HG03025 (cell line): ENCODE measurements at regions not wholly inside any gene's neighbourhood (a gene's known extent, or its start where the extent isn't known, plus 50 kb on each side); places are given as distances from the start of the nearest gene placed in this dataset.
"Not testable (repeated sequence)": the region's sequence is repeated elsewhere in the genome, so short reads cannot be mapped to it uniquely, and the experiment has no call there.

Experiments
- ATAC-seq: cut with Tn5 transposase; IDR thresholded peaks from one replicate; pipeline ENCODE4 v1.9.1; 2021; ENCODE audit warnings: mild to moderate bottlenecking, moderate library complexity; ENCODE audit not compliant: unreplicated experiment, low FRiP score

DNA sequence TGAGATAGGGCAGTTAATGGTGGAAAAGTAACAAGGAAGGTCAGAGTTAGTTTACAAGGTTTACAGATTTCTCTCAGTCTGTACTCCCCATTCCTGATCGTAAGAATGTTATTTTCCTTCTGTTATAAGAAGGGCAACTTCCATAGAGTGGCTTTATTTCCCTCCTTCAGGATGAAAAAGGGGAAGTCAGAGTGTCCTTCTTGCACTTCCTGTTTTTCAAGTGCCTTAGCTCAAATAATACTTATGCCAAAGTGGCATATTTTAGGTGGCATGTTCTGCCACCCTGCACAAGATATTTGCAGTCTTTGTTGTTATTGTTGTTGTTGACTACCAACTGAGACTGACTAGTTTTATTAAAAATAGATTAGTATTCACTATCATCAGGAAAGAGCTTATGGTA lies 730.7 kb upstream of the ADGRL4 start:
- ATAC-seq, result no peak

DNA sequence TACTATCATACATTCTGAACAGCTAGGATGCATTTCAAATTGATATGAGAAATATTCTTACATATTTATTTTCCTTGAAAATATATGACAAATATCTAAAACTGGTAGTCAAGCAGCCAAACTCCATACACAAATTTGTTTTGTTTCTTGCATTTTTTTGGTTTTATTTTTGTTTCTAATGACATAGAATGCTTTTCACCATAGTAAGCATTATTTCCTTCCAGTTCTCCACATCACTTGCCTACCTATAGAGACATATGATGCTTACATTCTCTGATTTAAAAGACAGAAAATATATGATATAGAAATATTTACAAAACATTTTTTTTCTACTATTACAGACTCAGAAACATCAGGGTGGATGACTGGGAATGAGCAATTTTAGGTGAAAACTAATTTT lies 726.4 kb upstream of the ADGRL4 start:
- ATAC-seq, result no peak

DNA sequence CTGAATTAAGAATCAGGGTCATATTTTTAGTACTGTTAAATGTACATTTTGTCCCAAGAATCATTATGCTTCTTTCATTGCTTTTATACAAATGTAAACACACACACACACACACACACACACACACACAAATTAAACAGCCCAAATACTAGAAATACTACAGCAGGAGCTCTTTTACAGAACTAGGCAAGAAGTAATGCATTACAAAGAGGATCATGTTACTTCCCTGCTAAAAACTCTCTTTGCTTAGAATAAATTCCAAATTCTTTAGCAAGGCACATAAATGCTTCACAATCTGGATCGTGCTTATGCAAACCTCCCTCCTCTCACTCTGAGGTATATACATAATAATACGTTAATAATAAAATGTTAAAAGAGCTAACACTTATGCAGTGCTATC lies 720.4 kb upstream of the ADGRL4 start:
- no peak for ATAC-seq

DNA sequence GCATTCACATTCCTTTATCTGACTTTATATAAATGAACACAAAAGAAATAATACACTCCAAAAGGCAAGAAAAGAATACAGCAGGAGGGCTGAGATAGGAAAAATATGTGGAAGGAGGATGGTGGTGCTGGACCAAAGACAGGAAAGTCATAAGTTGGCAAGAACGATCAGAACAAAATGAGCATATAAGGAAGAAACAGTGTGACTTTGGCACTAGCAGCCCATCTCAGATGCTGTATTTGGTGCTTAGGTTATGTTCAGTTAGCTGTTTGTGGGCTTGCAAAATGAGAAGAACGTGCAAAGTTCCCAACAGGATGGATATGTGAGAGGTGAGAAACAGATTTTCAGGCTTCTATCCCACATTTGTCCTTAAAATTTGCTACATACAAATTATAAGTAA lies 719.8 kb upstream of the ADGRL4 start:
- ATAC-seq, result no peak

DNA sequence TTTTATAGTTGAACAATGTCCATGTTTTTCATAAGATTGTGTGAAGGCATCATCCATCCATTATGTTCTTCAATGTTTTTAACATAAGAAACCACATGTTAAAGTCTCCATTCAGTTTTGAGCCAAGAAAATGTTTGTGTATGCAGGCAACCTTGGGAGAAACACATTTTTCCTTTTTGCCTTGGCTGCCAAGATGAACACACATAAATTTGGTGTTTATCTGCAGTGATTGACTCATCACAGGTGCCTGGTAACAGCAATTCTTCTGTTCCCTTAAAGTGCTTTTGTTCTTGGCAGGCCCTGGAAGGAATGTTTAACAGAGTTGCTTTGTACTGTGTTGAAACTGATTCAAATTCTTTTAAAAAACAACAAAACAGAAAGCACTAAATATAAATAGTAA lies 709.9 kb upstream of the ADGRL4 start:
- no peak for ATAC-seq

DNA sequence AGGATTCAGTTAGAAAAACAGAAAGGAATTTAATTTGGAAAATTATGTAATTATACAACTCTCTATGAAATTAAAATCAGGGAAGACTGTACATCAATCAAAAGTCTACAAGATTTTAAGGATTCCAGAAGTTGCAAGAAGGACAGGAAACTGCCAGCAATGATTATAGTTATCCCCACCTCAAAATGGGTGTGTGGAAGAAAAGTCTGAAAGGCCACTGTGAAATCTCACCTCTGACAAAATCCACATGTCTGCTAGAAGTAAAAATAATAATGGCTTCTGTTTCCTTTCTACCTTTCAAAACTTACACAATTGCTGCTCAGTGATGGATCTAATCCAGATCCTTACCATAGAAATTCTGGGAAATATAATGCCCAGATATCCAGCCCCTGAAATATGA lies 708.1 kb upstream of the ADGRL4 start:
- no peak for ATAC-seq

DNA sequence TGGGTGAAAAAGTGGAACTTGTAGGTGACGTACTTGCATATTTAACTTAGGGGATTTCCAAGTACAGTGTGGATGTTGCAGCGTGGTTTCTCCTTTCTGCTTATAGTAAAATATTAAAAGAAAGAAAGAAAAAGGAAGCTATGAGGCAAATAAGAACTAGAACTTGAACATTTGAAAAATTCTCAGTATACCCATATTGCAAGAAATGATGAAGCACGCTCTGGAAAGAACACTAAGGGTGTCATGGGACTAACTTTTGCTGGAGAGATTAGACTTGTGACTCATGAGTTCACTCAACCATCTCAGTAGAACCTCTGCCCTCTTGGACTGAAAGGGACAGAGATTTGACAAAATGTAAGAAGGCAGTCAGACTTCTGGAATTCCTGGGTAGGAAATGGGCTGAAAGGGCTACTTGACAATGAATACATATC lies 704.5 kb upstream of the ADGRL4 start:
- peak; percentile 85 for ATAC-seq

DNA sequence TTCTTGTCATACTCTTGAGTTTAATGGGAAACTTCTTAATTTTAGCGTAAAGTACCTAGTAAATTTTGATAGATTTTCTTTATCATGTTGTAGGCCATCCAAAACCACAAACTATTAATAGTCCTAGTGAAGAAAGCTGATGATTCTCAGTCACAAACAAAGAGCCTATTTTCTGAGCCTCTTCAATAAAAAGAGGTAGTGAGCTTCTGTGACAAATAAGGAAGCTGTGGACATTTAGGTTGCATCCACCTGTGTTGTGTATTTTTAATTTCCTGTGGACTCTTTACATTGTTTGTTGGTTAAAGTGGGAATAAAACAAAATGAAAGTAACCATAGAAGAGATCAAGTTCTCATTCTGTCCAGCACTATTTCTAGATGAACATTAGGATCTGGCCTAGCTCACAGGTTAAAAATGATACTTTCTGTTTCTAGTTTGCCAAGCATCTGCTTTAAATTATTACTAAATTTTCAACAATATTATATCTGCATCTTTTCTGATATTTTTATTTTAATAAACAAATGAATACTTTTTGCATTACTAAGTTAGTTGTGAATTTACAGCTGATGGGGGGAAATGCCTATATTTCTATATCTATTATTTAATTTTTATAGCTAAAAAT lies 702.2 kb upstream of the ADGRL4 start:
- ATAC-seq, result no peak

DNA sequence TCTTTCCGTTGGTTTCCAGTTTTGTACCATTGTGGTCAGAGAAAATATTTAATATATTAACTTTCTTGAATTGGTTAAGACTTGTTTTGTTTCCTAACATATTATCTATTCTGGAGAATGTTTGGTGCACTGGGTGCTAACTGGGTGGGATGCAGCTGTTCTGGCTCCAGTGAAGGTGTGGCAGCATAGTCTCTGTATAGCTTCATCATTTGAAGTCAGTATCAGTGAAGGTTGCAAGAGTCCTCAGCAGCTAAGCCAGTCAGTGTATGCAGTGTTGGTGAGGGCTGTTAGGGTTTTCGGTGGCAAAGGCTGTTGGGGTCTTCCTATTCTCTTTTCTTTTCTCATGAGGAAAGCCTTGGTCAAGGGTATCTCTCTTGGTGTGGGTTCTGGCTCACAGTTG lies 698.7 kb upstream of the ADGRL4 start:
- ATAC-seq, result no peak

DNA sequence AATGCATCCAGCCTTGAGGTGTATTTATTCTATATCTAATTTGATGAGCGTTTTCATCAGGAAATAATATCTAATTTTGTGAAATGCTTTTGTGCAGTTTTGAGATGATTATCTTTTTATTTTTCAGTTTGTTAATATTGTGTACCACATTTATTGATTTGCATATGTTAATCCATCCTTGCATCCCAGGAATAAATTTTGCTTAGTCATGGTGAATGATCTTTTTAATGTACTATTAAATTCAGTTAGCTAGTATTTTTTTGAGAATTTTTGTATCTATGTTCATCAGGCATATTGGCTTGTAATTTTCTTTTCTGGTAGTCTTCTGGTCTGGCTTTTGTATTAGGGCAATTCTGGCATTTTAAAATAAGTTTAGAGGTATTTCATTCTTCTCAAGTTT lies 697.5 kb upstream of the ADGRL4 start:
- ATAC-seq, result no peak

DNA sequence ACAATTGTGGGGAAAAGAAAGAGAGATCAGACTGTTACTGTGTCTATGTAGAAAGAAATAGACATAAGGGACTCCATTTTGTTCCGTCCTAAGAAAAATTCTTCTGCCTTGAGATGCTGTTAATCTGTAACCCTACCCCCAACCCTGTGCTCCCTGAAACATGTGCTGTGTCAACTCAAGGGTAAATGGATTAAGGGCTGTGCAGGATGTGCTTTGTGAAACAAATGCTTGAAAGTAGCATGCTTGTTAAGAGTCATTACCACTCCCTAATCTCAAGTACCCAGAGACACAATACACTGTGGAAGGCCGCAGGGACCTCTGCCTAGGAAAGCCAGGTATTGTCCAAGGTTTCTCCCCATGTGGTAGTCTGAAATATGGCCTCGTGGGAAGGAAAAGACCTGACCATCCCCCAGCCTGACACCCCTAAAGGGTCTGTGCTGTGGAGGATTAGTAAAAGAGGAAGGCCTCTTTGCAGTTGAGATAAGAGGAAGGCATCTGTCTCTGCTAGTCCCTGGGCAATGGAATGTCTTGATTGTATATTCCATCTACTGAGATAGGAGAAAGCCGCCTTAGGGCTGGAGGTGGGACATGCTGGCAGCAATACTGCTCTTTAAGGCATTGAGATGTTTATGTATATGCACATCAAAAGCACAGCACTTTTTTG lies 695.9 kb upstream of the ADGRL4 start:
- ATAC-seq, result not testable (repeated sequence)

DNA sequence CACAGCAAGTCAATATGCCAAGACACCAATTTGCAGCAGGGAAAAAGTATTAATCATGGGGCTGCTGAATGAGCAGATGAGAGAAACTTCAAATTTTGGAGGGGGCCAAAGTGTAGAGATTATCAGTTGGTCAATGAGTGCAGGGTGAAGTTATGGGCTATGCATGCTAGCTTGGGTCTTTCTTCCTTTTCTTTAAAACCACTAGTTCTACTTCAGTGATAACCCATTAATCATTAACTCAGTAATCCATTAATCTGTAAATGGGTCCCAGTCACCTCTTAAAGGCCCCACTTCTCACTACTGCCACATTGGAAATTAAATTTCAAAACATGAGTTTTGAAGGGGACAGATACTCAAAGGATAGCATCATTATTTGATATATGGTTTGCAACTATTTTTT lies 688.6 kb upstream of the ADGRL4 start:
- peak; percentile 66 for ATAC-seq

DNA sequence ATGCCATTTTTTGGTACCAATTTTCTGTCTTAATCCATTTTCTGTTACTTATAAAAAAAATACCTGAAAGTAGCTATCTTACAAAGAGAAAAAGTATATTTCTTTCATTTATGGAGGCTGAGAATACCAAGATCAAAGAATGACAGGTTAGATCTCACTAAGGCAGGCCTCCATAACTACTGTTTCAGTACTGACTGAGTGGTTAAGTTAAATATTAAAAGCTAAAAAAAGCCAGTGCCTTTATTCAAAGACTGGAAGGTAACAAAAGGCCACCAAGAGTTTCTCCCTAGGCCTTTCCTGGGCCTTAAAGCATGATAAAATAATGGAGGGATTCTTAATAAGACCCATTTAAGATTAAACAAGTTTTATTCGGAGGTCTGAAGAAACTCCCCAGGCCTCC lies 687.7 kb upstream of the ADGRL4 start:
- ATAC-seq, result no peak

DNA sequence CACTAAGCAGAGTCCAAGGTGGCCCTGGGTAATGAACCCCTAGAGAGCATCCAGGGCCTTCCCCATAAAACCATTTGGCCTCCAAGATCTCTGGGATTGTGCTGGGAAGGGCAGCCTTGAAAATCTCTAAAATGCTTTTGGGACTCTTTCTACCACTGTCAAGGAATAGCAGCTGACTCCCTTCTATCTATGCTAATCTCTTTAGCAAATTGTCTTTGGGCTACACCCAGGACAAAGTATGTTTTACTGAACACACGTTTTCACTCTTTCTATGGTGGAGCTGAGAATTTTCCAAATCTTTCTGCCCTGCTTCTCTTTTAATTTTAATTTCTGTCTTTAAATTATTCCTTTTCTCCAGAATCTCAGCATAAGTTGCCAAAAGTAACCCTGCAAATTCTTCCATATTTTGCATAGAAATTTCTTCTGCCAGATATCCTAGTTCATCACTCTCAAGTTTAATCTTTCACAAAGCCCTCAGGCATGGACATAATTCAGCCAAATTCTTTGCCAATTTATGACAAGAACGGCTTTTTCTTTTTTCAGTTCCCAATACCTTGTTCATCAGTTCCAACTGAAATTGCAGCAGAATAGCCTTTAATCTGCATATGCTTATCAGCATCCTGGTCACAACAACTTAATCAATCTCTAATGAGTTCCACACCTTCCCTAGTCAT lies 687.0 kb upstream of the ADGRL4 start:
- no peak for ATAC-seq

DNA sequence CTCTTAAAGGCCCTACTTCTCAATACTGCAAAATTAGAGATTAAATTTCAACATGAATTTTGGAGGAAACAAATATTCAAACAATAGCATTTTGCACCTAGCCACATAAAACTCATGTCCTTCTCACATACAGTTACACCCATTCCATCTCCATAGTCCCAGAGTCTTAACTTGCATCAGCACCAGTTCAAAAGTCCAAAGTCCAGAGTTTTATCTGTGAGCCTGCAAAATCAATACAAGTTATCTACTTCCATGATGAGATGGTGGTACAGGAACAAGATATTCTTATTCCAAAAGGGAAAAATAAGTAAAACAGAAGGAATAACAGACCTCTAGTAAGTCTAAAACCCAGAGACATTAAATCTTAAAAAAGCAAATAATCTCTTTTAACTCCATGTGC lies 686.0 kb upstream of the ADGRL4 start:
- ATAC-seq, result no peak

DNA sequence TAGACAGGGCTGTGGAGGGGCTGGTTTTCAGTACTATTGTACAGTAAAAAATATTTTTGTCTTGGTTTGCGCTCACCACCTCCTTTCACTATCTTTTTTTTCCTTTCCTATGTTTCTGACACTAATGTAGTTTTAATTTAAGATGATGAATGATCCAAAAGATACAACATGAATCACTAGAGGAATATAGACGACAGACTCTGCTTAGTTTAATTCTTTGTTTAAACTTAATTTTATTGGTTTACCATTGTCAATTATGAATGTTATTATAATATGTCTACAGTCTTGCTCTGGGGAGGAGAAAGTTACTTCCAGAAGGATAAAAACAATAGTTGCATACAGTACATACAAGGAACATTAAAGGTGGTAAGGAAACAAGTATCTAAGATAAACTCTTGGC lies 682.4 kb upstream of the ADGRL4 start:
- ATAC-seq, result no peak

DNA sequence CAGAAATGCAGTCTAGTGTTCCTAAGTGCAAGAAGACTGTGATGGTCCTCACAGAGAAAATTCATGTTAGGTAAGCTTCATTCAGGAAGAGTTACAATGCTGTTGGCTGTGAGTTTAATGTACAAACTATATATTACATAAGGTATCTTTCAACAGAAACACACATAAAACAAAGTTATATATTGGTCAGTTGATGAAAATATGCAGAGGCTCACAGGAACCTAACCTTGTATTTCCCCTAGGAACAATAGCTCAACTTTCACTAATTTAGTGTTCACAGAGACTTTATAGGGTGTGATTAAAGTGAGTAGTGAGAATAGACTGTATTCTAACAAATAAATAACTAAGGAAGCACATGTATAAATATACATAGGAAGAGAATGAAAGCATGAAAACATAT lies 676.9 kb upstream of the ADGRL4 start:
- ATAC-seq, result no peak

DNA sequence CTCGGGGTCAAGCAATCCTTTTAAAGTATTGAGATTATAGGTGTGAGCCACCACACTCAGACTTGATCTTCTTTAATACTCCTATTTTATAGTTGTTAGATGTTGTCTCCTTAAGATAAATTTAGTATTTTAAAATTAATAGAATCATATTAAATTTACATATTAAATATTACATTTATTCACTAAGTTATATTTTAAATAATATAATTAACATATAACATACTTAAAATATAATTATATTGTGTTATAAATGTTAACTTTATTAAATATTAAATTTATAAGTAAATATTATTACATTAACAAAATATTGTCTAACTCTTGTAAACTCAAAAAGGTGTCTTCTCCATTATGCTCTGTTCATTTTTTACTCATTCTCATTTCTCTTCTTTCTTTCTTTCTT lies 675.9 kb upstream of the ADGRL4 start:
- ATAC-seq, result no peak

DNA sequence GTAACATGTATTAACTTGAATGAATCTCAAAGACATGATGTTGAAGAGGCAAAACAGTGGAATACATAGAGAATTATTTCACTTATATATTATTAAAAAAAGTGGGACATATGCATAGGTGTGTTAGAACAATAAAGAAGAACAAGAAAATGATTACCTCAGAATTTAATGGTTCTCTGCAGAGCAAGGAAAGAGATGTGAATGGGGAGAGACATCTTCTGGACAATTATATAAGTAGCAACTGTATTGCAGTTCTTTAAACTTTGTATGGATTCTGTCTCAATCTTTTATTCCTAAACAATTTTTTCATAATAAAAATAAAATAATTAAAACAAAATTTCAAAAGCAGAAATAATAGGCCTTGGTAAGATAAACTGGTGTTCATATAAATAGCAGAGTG lies 674.9 kb upstream of the ADGRL4 start:
- ATAC-seq, result no peak

DNA sequence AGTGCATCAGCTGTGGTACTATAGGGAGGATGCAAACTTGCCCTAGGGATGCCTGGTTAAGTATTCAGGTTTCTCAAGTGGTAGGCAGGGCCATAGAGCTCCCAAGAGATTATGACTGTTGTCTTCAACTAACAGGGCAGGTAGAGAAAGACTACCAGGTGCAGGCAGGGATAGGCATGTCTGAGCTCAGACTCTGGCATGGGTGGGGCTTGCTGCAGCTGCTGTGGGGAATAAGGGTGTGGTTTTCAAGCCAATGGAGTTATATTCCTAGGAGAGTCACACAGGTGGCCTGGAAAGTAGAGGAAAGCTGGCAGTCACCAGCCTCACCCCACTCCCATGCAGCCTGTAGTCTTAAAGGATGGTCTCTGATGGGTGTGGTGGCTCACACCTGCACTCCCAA lies 673.4 kb upstream of the ADGRL4 start:
- no peak for ATAC-seq

DNA sequence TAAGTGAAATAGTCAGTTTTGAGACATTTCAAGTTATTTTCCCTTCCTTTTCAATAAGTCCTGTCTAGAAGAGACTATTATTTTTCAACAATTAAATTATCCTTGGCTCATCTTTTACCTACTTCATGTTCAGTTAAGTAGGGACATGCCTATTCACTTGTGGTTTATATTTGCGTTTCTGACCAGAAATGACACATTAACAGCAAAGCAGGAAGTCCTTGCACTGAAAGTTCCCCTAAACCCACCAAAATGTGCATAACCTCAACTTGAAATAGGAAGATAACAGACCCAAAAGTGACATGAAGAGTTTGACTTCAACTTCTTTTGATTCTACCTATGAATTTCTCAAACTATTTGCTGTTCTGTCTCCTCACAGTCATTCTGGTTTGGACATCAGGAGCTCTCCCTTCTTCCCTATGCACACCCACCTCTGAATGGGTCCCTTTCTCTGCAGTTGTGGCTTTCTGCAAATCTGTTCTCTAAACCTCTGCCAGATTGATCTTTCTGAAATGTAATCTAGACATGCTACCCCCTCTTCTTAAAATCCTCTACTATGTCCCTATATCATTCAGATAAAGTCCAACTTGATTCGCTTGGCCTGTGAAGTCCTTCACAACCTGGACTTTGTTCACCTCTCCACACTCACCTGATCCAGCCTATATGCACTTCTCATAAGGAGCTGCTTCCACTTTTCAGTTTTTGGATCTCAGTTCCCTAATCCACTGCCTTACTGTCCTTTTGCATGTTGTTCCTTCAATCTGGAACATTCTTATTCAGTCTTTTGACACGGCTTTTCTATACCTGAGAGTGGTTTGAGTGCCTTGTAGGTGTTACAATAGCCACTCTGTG lies 661.5 kb upstream of the ADGRL4 start:
- peak; percentile 79 for ATAC-seq
